ENCODE measurements at regions not wholly inside any gene's neighbourhood (a gene's known extent, or its start where the extent isn't known, plus 50 kb on each side); places are given as distances from the start of the nearest gene placed in this dataset.

DNA sequence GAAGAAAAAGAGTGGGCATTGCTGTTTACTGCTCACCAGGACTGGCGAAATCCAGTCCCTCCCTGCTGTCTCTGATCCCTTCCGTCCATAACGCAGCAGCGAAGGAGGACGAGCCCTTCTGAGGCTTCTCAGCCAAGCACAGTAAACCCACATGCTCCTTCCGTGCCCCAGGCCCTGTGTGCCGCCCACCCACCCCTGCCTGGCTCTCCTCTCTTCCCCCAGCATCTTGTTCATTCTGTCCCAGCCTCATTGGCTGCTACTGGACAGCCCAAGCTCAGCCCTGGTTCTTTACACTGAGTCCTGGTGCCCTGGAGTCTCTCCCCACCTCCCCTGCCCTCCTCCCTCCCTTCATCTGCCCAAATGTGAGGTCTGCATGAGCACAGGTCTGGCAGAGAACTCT, 559.7 kb downstream of the BRD1 start:
- TF ChIP-seq GATA3 (IDR thresholded peaks at IDR 0.05; ENCODE audit: low read depth, low read length) (no peak), GATA2 (IDR thresholded peaks at IDR 0.05; ENCODE audit: low read depth, low read length) (no peak)
